ENCODE measurements at regions not wholly inside any gene's neighbourhood (a gene's known extent, or its start where the extent isn't known, plus 50 kb on each side); places are given as distances from the start of the nearest gene placed in this dataset.

DNA sequence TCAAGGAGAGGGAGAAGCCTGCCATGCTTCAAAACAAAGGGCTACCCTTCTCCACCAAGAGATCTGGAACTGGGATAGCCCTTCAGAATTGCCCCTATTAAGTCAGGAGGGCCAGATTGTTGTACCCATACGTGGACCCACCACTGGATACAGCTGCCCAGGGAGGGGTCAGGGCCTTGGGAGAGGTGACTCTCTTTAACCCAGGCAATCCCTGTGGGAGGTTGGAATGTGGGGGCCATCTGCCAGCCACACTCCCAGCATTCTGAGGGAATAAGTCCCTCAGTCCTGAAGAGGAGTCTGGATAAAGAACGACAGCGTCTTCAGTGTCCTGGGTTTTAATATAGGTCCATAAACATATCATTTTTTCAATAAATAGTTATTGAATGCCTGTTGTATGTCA, 588.2 kb upstream of the TENM4 start:
- H3K9me3 Mint-ChIP-seq: peaks cover 9% of the 10 kb centered on the region
- no peaks in the 10 kb centered on the region for H3K27me3 Mint-ChIP-seq (ENCODE audit: low read depth, poor library complexity)
- TF ChIP-seq, protein P1, sequence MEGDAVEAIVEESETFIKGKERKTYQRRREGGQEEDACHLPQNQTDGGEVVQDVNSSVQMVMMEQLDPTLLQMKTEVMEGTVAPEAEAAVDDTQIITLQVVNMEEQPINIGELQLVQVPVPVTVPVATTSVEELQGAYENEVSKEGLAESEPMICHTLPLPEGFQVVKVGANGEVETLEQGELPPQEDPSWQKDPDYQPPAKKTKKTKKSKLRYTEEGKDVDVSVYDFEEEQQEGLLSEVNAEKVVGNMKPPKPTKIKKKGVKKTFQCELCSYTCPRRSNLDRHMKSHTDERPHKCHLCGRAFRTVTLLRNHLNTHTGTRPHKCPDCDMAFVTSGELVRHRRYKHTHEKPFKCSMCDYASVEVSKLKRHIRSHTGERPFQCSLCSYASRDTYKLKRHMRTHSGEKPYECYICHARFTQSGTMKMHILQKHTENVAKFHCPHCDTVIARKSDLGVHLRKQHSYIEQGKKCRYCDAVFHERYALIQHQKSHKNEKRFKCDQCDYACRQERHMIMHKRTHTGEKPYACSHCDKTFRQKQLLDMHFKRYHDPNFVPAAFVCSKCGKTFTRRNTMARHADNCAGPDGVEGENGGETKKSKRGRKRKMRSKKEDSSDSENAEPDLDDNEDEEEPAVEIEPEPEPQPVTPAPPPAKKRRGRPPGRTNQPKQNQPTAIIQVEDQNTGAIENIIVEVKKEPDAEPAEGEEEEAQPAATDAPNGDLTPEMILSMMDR (IDR thresholded peaks at IDR 0.05): no peak
- no peaks in the 10 kb centered on the region for H3K36me3 Mint-ChIP-seq (ENCODE audit: low read depth)
- peaks cover 10% of the 10 kb centered on the region for H3K4me1 Mint-ChIP-seq
- DNase-seq: no peak
- H3K4me3 Mint-ChIP-seq: no peak overlapping the region
- peak overlapping the region; percentile 23 for H3K27ac Mint-ChIP-seq

DNA sequence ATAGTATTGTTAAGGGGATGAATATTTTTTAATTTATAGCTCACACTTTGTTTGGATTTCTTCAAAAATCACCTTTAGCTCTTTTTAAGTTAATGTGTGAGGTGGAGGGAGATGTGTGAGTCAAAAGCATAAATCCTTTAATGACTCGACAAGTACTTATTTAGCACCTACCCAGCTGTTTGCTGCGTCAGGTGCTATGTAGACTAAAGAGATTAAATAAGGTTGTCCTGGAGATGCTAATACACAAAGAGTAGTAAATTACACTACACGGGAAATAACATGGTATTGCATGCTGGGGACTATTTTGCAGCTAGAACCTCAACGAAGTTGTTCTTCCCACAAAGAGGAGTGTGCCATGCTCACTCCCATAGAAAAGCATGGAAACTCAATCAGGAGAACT, 583.3 kb upstream of the TENM4 start:
- TF ChIP-seq, protein P1 (IDR thresholded peaks at IDR 0.05): no peak
- no peaks in the 10 kb centered on the region for H3K36me3 Mint-ChIP-seq (ENCODE audit: low read depth)
- H3K4me1 Mint-ChIP-seq: peaks cover 10% of the 10 kb centered on the region
- DNase-seq: no peak
- H3K4me3 Mint-ChIP-seq: no peak overlapping the region
- H3K27ac Mint-ChIP-seq: no peak overlapping the region
- peaks cover 12% of the 10 kb centered on the region for H3K9me3 Mint-ChIP-seq
- no peaks in the 10 kb centered on the region for H3K27me3 Mint-ChIP-seq (ENCODE audit: low read depth, poor library complexity)

DNA sequence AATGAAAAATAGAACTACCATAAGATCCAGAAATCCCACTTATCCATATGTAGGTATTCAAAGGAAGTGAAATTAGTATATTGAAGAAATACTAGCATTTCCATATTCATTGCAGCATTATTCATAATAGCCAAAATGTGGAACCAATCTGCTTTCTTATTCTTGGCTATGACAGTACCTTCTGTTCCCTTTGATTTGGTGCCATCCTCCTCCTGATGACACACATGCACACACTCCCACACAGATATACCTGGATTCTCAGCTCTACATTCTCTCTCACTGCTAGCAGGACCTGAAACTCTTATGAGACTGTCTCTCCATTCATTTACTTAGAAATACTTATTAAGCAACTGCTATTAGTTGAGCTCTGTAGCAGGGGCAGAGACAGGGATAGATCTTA, 582.6 kb upstream of the TENM4 start:
- Mint-ChIP-seq H3K36me3 (ENCODE audit: low read depth) (no peaks in the 10 kb centered on the region), H3K9me3 (peaks cover 12% of the 10 kb centered on the region), H3K27me3 (ENCODE audit: low read depth, poor library complexity) (no peaks in the 10 kb centered on the region), H3K4me1 (peaks cover 11% of the 10 kb centered on the region), H3K27ac (no peak overlapping the region), H3K4me3 (no peak overlapping the region)
- DNase-seq: no peak
- TF ChIP-seq, protein P1 (IDR thresholded peaks at IDR 0.05): no peak

DNA sequence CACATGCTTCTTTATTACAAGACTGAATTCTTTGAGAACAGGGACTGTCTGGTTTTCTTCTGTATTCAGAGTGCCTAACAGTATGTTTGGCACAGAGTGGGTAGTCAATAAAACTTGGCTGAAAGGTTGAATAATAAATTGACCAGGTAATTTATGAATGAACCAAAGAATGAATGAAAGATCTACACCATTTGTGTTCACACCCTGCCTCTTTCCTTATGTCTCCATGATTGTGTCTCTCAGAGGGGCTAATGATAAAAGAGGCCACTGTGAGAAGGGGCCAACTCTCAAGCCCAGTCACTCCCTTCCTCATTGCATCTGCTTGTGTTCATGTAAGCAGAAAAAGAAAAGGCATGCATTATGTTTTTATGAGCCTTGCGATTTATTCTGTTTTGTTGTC, 569.7 kb upstream of the TENM4 start:
- H3K9me3 Mint-ChIP-seq: no peaks in the 10 kb centered on the region
- no peaks in the 10 kb centered on the region for H3K36me3 Mint-ChIP-seq (ENCODE audit: low read depth)
- H3K27ac Mint-ChIP-seq: no peak overlapping the region
- H3K4me1 Mint-ChIP-seq: no peaks in the 10 kb centered on the region
- no peak for DNase-seq
- H3K4me3 Mint-ChIP-seq: no peak overlapping the region
- TF ChIP-seq, protein P1 (IDR thresholded peaks at IDR 0.05): no peak
- H3K27me3 Mint-ChIP-seq (ENCODE audit: low read depth, poor library complexity): no peaks in the 10 kb centered on the region

DNA sequence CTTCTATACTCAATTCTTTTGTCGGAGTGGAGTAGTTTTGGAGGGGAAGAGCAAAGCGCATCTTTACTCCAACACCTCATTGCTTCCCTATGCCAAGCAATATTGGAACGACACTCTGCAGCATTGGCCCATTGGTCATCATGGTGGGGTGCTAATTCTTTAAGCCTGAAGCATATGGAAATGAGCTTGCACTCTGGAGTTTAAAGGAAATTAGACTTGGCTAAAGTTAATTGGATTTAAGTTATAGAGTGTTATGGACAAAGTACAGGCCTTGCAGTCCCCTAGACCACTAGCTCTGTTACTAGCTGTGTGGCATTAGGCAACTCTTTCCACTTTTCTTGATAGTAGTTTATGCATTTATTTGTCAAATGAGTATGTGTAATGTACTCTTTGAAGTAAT, 568.3 kb upstream of the TENM4 start:
- TF ChIP-seq, protein P1 (IDR thresholded peaks at IDR 0.05): no peak
- Mint-ChIP-seq H3K9me3 (no peaks in the 10 kb centered on the region), H3K4me3 (no peak overlapping the region), H3K4me1 (no peaks in the 10 kb centered on the region), H3K27me3 (ENCODE audit: low read depth, poor library complexity) (no peaks in the 10 kb centered on the region), H3K27ac (no peak overlapping the region), H3K36me3 (ENCODE audit: low read depth) (no peaks in the 10 kb centered on the region)
- DNase-seq: no peak

DNA sequence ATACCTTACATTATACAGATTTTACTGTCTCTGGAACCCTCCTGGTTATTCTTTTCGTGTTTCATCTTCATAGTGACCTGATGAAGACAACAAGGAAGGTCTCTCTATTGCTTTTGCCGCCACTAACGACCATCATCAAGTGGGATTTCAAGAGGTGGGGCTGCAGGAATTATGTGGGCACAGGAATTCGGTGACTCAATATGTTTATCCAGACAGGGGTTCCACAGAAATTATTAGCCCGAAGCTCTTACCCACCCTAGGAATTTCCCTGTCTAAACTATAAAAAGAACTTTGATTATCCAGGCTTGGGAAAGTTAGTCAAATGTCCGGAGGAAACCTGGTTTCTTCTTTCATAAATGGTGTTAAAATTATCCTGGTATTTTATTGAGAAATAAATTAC, 566.8 kb upstream of the TENM4 start:
- no peaks in the 10 kb centered on the region for H3K36me3 Mint-ChIP-seq (ENCODE audit: low read depth)
- DNase-seq: no peak
- no peaks in the 10 kb centered on the region for H3K9me3 Mint-ChIP-seq
- H3K4me1 Mint-ChIP-seq: no peaks in the 10 kb centered on the region
- no peak overlapping the region for H3K4me3 Mint-ChIP-seq
- no peaks in the 10 kb centered on the region for H3K27me3 Mint-ChIP-seq (ENCODE audit: low read depth, poor library complexity)
- no peak overlapping the region for H3K27ac Mint-ChIP-seq
- TF ChIP-seq, protein P1 (IDR thresholded peaks at IDR 0.05): no peak

Measured in nephron progenitor cell (in vitro differentiated cells).